Keratinocyte (primary cell): ENCODE measurements at regions not wholly inside any gene's neighbourhood (a gene's known extent, or its start where the extent isn't known, plus 50 kb on each side); places are given as distances from the start of the nearest gene placed in this dataset.

Experiments
- CTCF ChIP-seq, 3 experiments: IDR thresholded peaks in 1 of 3; conservative IDR thresholded peaks in 1 of 3; optimal IDR thresholded peaks in 1 of 3; 2 replicates in 2 of 3; 3 replicates in 1 of 3; pipeline versions ENCODE3 to v1.5.1; 2011; ENCODE audit warnings: low read length in 3 of 3, mild to moderate bottlenecking in 3 of 3, moderate library complexity in 2 of 3, control low read depth in 1 of 3, inconsistent platforms in 1 of 3; ENCODE audit not compliant: insufficient read depth in 2 of 3; ENCODE audit errors: extremely low read depth in 1 of 3
- EZH2 ChIP-seq: IDR thresholded peaks from one replicate; pipeline ENCODE4 v1.6.1; 2012; ENCODE audit warnings: inconsistent platforms, mild to moderate bottlenecking, low read length, moderate library complexity

DNA sequence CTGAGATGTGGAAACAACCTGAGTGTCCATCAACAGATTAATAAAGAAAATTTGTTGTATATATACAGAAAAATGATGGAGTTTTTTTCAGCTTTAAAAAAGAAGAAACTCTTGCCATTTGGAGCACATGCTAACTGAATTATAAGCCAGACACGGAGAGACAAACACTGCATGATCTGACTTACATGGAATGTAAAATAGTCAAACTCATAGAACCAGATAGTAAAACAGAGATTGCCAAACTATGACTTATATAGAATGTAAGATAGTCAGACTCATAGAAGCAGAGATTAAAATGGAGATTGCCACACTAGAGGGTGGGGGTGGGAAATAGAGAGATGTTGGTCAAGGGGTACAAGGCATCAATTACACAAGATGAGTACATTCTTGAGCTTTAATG lies 1786.6 kb downstream of the PLA2G4A start:
- TF ChIP-seq CTCF (optimal IDR thresholded peaks at IDR 0.05 in 1 of 3, IDR thresholded peaks at IDR 0.05 in 1 of 3, conservative IDR thresholded peaks at IDR 0.05 in 1 of 3; ENCODE audit: extremely low read depth in 1 of 3, insufficient read depth in 2 of 3, low read length in 3 of 3) (no peak), EZH2 (no peak)
